MM.1S (cell line): ENCODE measurements at regions not wholly inside any gene's neighbourhood (a gene's known extent, or its start where the extent isn't known, plus 50 kb on each side); places are given as distances from the start of the nearest gene placed in this dataset.
"Not testable (repeated sequence)": the region's sequence is repeated elsewhere in the genome, so short reads cannot be mapped to it uniquely, and the experiment has no call there.

Source experiments
- CTCF ChIP-seq: fragments of 300-600 bp; sonication (generic); IDR thresholded peaks from 2 replicates; pipeline ENCODE4 v1.5.1; 2016; ENCODE audit warnings: antibody characterized with exemption, low read length, mixed read lengths
- EZH2 ChIP-seq: fragments of 300-600 bp; sonication (generic); optimal IDR thresholded peaks from 2 replicates; pipeline ENCODE3; 2017; ENCODE audit warnings: low read depth, mild to moderate bottlenecking, antibody characterized with exemption, low read length, mixed read lengths
- EZH2phosphoT487 ChIP-seq: fragments of 300-600 bp; sonication (generic); IDR thresholded peaks from 2 replicates; pipeline ENCODE4 v1.6.1; 2018; ENCODE audit warnings: antibody characterized with exemption, low read length

- TF ChIP-seq CTCF, EZH2, EZH2phosphoT487: not testable (repeated sequence)
Measured at GRCh38 chr11:67753820-67754219, 79.4 kb upstream of the ALDH3B2 start.
